SK-N-MC (cell line): ENCODE measurements at regions not wholly inside any gene's neighbourhood (a gene's known extent, or its start where the extent isn't known, plus 50 kb on each side); places are given as distances from the start of the nearest gene placed in this dataset.

Source experiments
- EZH2 ChIP-seq: fragments of 200-600 bp; sonication (generic); IDR thresholded peaks from one replicate; pipeline ENCODE4 v1.6.1; 2017; ENCODE audit warnings: antibody characterized with exemption
- FOXP2 ChIP-seq: optimal IDR thresholded peaks from 2 replicates; pipeline ENCODE3; 2011; ENCODE audit warnings: mild to moderate bottlenecking, moderate library complexity; ENCODE audit not compliant: insufficient read depth; ENCODE audit errors: extremely low read length, control extremely low read depth
- POLR2AphosphoS5 ChIP-seq: IDR thresholded peaks from 2 replicates; pipeline ENCODE4 v1.6.1; 2012; ENCODE audit warnings: mild to moderate bottlenecking, low read depth, low read length, borderline replicate concordance

DNA sequence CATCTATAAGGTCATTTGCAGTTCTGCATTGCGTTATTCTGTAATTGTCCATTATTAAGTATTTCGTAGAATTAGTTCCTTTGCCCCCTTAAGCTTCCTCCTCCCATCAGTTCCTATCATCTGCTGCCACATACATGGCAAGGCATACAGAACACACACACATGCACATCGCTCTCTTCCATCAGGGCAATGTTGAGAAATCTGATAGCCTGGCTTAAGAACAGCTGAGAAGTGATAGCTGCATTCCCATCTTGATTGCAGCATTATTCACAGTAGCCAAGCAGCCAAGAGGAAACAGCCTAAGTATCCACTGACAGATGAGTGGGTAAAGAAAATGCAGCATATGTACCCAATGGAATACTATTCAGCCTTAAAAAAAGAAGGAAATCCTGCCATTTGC is 186.8 kb upstream of the CADM1 start:
- no peak for TF ChIP-seq EZH2
- TF ChIP-seq POLR2AphosphoS5 = no peak
- TF ChIP-seq FOXP2 = no peak
